GM21717 (cell line): ENCODE measurements at regions not wholly inside any gene's neighbourhood (a gene's known extent, or its start where the extent isn't known, plus 50 kb on each side); places are given as distances from the start of the nearest gene placed in this dataset.
A peak's percentile ranks its signal among the peaks of the same experiment; 100 is the strongest.
"Not testable (repeated sequence)": the region's sequence is repeated elsewhere in the genome, so short reads cannot be mapped to it uniquely, and the experiment has no call there.

Source experiments
- ATAC-seq: cut with Tn5 transposase; IDR thresholded peaks from one replicate; pipeline ENCODE4 v1.9.1; 2021; ENCODE audit warnings: mild to moderate bottlenecking, moderate library complexity; ENCODE audit not compliant: unreplicated experiment

GRCh38 chr11:34001557-34002064 is 49.9 kb upstream of the CAPRIN1 start:
- no peak for ATAC-seq

DNA sequence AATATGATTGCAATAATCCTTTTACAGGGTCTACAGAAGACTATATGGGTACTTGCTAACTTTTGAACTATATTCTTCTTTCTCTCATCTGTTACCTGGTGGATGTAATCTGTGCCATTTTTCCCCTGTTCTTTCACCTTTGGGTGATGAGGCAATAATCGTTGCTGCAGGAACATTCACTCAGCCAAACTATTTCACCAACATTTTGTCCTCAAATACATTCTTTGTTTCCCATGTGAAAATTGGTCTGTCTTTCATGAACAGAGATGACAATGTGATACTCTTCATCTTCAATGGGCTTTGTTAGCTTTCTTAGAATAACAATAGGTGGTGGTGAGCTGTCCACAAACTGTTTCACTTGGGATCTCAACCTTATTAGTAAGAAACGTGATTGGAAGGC is 52.1 kb upstream of the CAPRIN1 start:
- no peak for ATAC-seq

DNA sequence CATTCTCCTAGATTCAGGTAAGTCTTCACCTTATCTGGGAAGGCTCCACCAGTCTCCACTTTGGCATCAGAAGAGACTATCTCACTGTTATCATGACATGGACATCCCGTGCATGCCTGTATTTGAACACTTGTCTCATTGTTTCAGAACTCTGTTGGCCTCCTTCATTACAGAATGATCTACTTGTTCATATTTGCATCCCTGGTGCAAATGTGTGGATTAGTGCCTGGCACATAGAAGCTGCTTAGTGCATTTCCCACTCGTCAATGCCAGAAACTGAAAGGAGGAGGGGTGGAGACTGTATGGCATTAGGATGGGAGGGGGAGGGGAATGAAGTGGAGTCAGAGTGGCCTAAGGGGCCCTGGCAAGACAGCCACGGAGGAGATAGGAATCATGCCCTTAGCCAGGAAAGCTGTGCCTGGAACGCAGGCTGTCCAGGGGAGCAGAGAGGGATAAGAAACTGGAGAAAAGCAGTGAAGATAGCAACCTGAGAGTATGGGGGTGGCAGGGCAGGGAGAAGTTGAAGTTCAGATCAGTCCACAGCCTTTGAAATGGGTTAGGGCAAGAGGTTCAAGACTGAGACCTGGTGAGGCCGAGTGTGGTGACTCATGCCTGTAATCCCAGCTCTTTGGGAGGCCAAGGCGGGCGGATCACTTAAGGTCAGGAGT is 53.8 kb upstream of the CAPRIN1 start:
- no peak for ATAC-seq

DNA sequence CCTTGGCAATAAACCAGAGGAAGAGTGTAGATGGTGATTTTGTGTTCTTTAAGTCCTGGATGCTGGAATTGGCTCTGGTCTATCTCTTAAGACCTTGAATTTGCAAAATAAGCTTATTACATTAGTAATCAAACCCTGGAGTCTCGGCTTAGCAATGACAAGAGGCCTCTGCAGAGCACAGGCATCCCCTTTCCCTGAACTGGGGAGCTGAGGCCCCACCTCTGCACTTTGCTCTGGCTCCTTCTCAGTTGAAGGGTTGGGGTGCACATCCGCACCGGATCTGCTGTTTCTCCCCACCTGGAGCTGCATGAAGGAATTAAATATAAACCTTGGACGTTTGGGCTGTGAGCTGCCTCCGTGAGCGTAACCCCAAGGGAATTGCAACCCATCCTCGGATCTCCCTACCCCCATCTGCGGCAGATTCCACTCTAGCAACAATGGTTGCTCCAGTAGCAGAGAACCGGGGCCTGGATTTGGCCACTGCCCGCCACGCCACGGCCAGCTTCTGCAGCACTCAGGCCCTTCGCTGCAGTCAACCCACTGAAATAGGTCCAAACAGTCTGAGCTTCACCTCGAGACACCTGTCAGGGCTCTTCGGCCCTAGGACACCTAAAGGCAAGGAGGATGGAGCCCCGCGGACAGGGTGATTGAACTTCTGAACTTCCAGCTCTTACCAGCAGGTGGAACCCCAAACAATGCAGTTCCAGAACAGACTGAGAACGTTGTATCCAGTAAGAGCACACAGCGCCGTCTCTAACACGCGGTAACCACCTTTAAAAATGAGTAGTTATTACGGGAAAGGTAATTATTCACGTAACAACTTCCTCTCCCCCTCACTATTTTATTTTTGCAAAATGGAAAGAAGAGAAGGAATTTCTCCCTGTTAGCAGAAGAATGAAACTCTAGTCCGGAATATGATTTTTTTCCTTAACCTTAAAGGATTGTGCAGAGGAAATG is 54.8 kb upstream of the CAPRIN1 start:
- peak; percentile 69 for ATAC-seq

DNA sequence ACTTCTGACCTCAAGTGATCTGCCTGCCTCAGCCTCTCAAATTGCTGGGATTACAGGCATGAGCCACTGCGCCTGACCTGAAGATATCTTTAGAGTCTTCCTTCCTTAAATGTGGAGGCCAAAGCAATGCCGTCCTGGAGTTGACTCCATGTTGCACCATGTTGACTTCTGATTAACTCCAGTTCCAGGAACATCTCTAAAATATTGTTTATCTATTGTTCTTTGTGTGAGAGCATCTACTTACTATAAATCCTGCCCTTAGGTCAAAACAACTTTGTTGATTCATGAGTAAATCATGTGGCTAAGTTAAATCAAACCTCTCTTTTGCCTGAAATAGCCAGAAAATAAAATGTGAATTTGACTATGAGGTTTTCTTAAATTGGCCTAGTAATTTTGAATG is 56.6 kb upstream of the CAPRIN1 start:
- no peak for ATAC-seq

DNA sequence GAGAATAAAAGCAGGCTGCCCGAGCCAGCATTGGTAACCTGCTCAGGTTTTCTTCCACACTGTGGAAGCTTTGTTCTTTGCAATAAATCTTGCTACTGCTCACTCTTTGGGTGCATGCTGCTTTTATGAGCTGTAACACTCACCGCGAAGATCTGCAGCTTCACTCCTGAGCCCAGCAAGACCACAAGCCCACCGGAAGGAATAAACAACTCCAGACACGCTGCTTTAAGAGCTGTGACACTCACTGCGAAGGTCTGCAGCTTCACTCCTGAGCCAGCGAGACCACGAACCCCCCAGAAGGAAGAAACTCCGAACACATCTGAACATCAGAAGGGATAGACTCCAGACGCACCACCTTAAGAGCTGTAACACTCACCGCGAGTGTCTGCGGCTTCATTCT is 60.4 kb upstream of the CAPRIN1 start:
- not testable (repeated sequence) for ATAC-seq

GRCh38 chr11:33990131-33990530 is 61.4 kb upstream of the CAPRIN1 start:
- not testable (repeated sequence) for ATAC-seq

DNA sequence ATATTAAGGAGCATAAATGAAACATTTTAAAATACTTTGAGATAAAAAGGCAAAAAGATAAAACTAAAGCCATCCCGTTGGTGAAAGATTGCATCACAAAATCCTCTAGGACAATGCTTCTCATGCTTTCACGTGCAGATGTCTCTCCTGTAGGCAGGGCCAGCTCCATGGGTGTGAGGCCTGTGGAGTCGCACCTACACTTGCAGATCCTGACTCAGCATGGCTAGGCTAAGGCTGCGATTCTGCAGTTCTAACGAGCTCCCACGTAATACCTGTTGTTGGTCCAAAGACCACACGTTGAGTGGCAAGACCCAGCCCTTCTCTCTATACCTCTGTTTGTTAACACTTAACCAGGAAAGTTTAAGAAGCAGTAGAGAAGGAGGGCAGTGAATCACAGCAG is 62.1 kb upstream of the CAPRIN1 start:
- no peak for ATAC-seq

GRCh38 chr11:33988586-33989370 is 62.8 kb upstream of the CAPRIN1 start:
- ATAC-seq, result no peak

GRCh38 chr11:33987975-33988580 is 63.5 kb upstream of the CAPRIN1 start:
- ATAC-seq, result peak; percentile 50

DNA sequence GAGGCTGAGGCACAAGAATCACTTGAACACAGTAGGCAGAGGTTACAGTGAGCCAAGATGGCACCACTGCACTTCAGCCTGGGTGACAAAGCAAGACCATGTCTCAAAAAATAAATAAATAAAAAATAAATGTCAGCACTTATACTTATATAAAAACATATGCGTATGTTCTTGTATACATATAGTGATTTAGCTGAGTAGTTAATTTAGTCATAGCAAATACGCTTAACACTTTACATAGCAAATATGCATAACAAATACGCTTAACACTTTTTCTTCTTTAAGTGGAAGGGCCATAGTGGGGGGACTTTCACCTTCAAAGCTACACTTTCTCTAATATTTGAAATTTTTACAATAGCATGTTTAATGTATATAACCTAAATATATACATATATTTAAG is 64.0 kb upstream of the CAPRIN1 start:
- no peak for ATAC-seq

DNA sequence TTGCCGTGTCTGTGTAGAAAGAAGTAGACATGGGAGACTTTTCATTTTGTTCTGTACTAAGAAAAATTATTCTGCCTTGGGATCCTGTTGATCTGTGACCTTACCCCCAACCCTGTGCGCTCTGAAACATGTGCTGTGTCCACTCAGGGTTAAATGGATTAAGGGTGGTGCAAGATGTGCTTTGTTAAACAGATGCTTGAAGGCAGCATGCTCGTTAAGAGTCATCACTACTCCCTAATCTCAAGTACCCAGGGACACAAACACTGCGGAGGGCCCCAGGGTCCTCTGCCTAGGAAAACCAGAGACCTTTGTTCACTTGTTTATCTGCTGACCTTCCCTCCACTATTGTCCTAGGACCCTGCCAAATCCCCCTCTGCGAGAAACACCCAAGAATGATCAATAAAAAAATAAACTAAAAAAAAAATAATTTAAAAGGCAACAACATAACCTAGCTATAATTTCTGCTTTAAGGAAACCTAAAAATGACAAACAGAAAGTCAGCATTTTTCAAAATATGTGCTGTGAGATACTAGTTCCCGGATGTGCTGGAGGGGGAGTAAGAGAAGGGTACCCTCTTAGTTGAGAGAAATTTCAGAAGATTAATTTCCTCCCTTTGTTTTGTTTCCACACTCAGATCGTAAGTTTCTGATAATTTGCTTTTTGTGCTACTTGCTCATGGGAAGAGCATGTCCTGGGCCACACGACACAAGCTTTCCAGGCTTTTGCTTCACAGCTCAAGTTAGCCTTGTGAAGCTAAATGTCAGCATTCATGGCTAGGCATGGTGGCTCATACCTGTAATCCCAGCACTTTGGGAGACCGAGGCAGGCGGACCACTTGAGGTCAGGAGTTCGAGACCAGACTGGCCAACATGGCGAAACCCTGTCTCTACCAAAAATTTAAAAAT is 64.7 kb upstream of the CAPRIN1 start:
- ATAC-seq, result not testable (repeated sequence)

DNA sequence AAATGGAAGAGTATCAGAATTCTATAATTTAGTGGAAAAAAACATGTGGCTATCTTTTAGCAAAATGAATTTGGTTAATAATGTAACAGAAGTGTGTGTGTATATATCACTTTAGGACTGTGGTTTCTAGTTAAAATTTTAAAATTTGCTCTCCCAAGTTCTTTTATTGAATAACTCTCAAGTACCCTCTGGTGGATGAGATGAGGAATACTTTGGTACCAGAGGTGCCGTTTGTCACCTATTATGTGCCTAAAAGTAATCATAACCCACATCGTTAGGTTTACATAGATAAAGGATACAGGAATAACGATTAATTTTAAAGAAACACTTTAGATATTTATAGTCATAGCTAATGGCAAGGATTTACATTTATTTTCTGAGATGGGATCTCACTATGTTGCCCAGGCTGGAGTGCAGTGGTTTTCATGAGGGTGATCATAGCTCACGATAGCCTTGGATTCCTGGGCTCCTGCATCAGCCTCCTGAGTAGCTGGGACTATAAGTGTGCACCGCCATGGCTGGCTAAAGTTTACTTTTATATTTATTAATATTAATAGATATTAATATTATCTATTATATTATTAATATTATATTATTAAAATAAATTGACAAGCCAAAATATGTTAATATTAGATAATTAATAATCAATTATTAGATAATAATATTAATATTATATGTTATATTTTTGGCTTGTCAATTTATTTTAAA is 66.7 kb upstream of the CAPRIN1 start:
- ATAC-seq, result no peak

GRCh38 chr11:33982661-33983060 is 68.9 kb upstream of the CAPRIN1 start:
- ATAC-seq, result no peak

GRCh38 chr11:33980897-33981296 is 70.6 kb upstream of the CAPRIN1 start:
- no peak for ATAC-seq

- ATAC-seq, result no peak
These were observed 73.2 kb upstream of the CAPRIN1 start for GRCh38 chr11:33978376-33978775.

GRCh38 chr11:33977676-33978075 is 73.9 kb upstream of the CAPRIN1 start:
- no peak for ATAC-seq

GRCh38 chr11:33976495-33977199 is 74.9 kb upstream of the CAPRIN1 start:
- ATAC-seq, result no peak
